B cell (primary cell): ENCODE measurements at regions not wholly inside any gene's neighbourhood (a gene's known extent, or its start where the extent isn't known, plus 50 kb on each side); places are given as distances from the start of the nearest gene placed in this dataset.

Experiments used
- ATAC-seq: fragments of 200-7000 bp; cut with Tn5 transposase; one replicate; pipeline ENCODE4 v1.10.0; 2021; ENCODE audit warnings: low read depth, mild to moderate bottlenecking, moderate number of reproducible peaks, moderate library complexity
- CTCF ChIA-PET: fragments of 350-600 bp; sonication (Branson Sonifier 250); formaldehyde crosslinking; loops from one replicate; lab custom pipeline; 2021; ENCODE audit warnings: antibody characterized with exemption, inconsistent platforms; lab: Charles Lee
- POLR2A ChIA-PET: fragments of 350-600 bp; sonication (Branson Sonifier 250); formaldehyde crosslinking; loops from one replicate; lab custom pipeline; 2021; ENCODE audit warnings: antibody characterized with exemption; lab: Charles Lee
- DNase-seq: peaks from one replicate; pipeline ENCODE4 v3.0.0; 2013
- H2AFZ ChIP-seq: 2 replicates; pipeline ENCODE4 v1.6.1; 2012; ENCODE audit warnings: mild to moderate bottlenecking, low read depth, low read length; ENCODE audit not compliant: insufficient read depth, poor library complexity, severe bottlenecking
- H3K27ac ChIP-seq, 2 donors: 1 replicate in 1 of 2; 2 replicates in 1 of 2; pipeline ENCODE4 v1.5.1; 2012 to 2013; ENCODE audit warnings: low read length in 2 of 2, mild to moderate bottlenecking in 2 of 2, moderate library complexity in 1 of 2
- H3K27me3 ChIP-seq, 4 experiments: fragments of 200-600 bp in 1 of 4; sonication (generic) in 1 of 4; replicated peaks in 1 of 4; 1 replicate in 2 of 4; 2 replicates in 2 of 4; pipeline versions ENCODE4 v1.6.1 to v1.7.0; 2013 to 2016; ENCODE audit warnings: low read length in 3 of 4, mild to moderate bottlenecking in 2 of 4, mixed read lengths in 1 of 4, moderate library complexity in 1 of 4; ENCODE audit not compliant: insufficient read depth in 4 of 4, control insufficient read depth in 3 of 4; ENCODE audit errors: control extremely low read depth in 1 of 4
- H3K36me3 ChIP-seq, 2 experiments: replicated peaks in 1 of 2; 1 replicate in 1 of 2; 2 replicates in 1 of 2; pipeline versions ENCODE4 v1.6.1 to v1.7.1; 2013; ENCODE audit warnings: low read length in 1 of 2; ENCODE audit not compliant: insufficient read depth in 2 of 2, control insufficient read depth in 1 of 2; ENCODE audit errors: control extremely low read depth in 1 of 2, extremely low read depth in 1 of 2
- H3K4me1 ChIP-seq, 2 donors: fragments of 200-600 bp in 1 of 2; sonication (generic) in 1 of 2; 1 replicate in 1 of 2; 2 replicates in 1 of 2; pipeline versions ENCODE4 v1.5.1 to v1.6.1; 2013 to 2017; ENCODE audit warnings: low read length in 2 of 2; ENCODE audit not compliant: control insufficient read depth in 2 of 2, insufficient read depth in 2 of 2
- H3K4me2 ChIP-seq: replicated peaks from 2 replicates; pipeline ENCODE3; 2012; ENCODE audit warnings: mild to moderate bottlenecking, low read depth, low read length; ENCODE audit not compliant: poor library complexity, severe bottlenecking
- H3K4me3 ChIP-seq, 5 experiments: fragments of 200-600 bp in 1 of 5; sonication (generic) in 1 of 5; 1 replicate in 3 of 5; 2 replicates in 2 of 5; pipeline versions ENCODE4 v1.5.1 to v1.7.0; 2011 to 2016; ENCODE audit warnings: low read length in 4 of 5, mild to moderate bottlenecking in 4 of 5, low read depth in 2 of 5, control low read depth in 1 of 5, moderate library complexity in 1 of 5; ENCODE audit not compliant: insufficient read depth in 1 of 5; ENCODE audit errors: control extremely low read depth in 1 of 5, extremely low read depth in 1 of 5
- H3K79me2 ChIP-seq: fragments of 200-600 bp; sonication (generic); one replicate; pipeline ENCODE4 v1.6.0; 2016; ENCODE audit warnings: low read length; ENCODE audit not compliant: control insufficient read depth, insufficient read depth
- H3K9ac ChIP-seq: fragments of 200-600 bp; sonication (generic); 2 replicates; pipeline ENCODE4 v1.6.1; 2017; ENCODE audit warnings: mild to moderate bottlenecking, low read length, moderate library complexity
- H3K9me3 ChIP-seq, 3 donors: one replicate each; pipeline versions ENCODE4 v1.6.1 to v1.7.1; 2013; ENCODE audit warnings: low read length in 2 of 3; ENCODE audit not compliant: control insufficient read depth in 2 of 3, insufficient read depth in 1 of 3; ENCODE audit errors: control extremely low read depth in 1 of 3
- H4K20me1 ChIP-seq: 2 replicates; pipeline ENCODE4 v1.6.0; 2012; ENCODE audit warnings: mild to moderate bottlenecking, low read length; ENCODE audit not compliant: insufficient read depth, control insufficient read depth, poor library complexity, severe bottlenecking
- H3K27ac Mint-ChIP-seq: one replicate; pipeline ENCODE4 v1.8.0; 2021; ENCODE audit warnings: mixed read lengths
- H3K27me3 Mint-ChIP-seq: one replicate; pipeline ENCODE4 v1.8.0; 2021; ENCODE audit warnings: mixed read lengths
- H3K4me1 Mint-ChIP-seq: one replicate; pipeline ENCODE4 v1.8.0; 2021; ENCODE audit warnings: mixed read lengths
- H3K4me3 Mint-ChIP-seq: one replicate; pipeline ENCODE4 v1.8.0; 2021; ENCODE audit warnings: mixed read lengths
- H3K9me3 Mint-ChIP-seq: one replicate; pipeline ENCODE4 v1.8.0; 2022; ENCODE audit warnings: mixed read lengths; ENCODE audit not compliant: insufficient read depth
- CTCF ChIP-seq: fragments of 200-600 bp; IDR thresholded peaks from one replicate; pipeline ENCODE4 v1.8.0; 2022; ENCODE audit warnings: antibody characterized with exemption, mild to moderate bottlenecking
- EZH2 ChIP-seq: IDR thresholded peaks from 2 replicates; pipeline ENCODE4 v1.6.1; 2012; ENCODE audit warnings: borderline replicate concordance, low read depth, mild to moderate bottlenecking, moderate library complexity, low read length; ENCODE audit not compliant: insufficient read depth, poor library complexity, severe bottlenecking
- WGBS: methylation state at CpG from one replicate; pipeline ENCODE4 v1.1.5; 2013; ENCODE audit warnings: missing lambda C conversion rate; ENCODE audit not compliant: insufficient coverage; 5-methylcytosine and 5-hydroxymethylcytosine counted together
- intact Hi-C: fragments of 100-400 bp; cut with micrococcal nuclease; formaldehyde crosslinking; loops from one replicate; pipeline ENCODE4 v1.10.0; 2022

- ChIA-PET CTCF (no interaction called here), POLR2A (no interaction called here)
- Histone ChIP-seq H3K9me3 (peaks cover 0 to 4% (median 3%) of the 10 kb centered on the region in 3 donors), H3K4me3 (no peak overlapping the region), H3K79me2 (no peaks in the 10 kb centered on the region), H3K4me1 (peaks cover 13 to 18% of the 10 kb centered on the region in 2 donors), H4K20me1 (no peaks in the 10 kb centered on the region), H2AFZ (no peak overlapping the region), H3K27ac (no peak overlapping the region), H3K36me3 (no peaks in the 10 kb centered on the region), H3K9ac (no peak overlapping the region), H3K4me2 (no peak overlapping the region), H3K27me3 (peaks cover 0 to 6% (median 0%) of the 10 kb centered on the region in 4 experiments)
- Mint-ChIP-seq H3K4me1 (peaks cover 17% of the 10 kb centered on the region), H3K4me3 (no peak overlapping the region), H3K27me3 (peaks cover 20% of the 10 kb centered on the region), H3K9me3 (no peaks in the 10 kb centered on the region), H3K27ac (no peak overlapping the region)
- no peak for TF ChIP-seq CTCF
- TF ChIP-seq EZH2 = no peak
- WGBS = no CpG with 5 or more reads among the region's 3 CpGs
- ATAC-seq = no peak
- DNase-seq = no peak
- intact Hi-C loops = no loop called here
Observed at GRCh38 chr4:176005766-176006165, 59.9 kb upstream of the WDR17 start.

- DNase-seq (no peak), ATAC-seq (no peak)
- no peaks in the 10 kb centered on the region for H4K20me1 ChIP-seq
- H3K4me2 ChIP-seq = no peak overlapping the region
- H3K9ac ChIP-seq = no peak overlapping the region
- no peak overlapping the region for H3K4me3 Mint-ChIP-seq
- no peak overlapping the region for H3K4me3 ChIP-seq
- TF ChIP-seq EZH2 (no peak), CTCF (no peak)
- ChIA-PET CTCF (no interaction called here), POLR2A (no interaction called here)
- H3K4me1 Mint-ChIP-seq = peaks cover 20% of the 10 kb centered on the region
- WGBS = 100% methylated on average over 1 of the region's 2 CpGs
- H3K9me3 Mint-ChIP-seq = no peaks in the 10 kb centered on the region
- H3K27me3 ChIP-seq = no peaks in the 10 kb centered on the region
- no peak overlapping the region for H3K27ac Mint-ChIP-seq
- H3K36me3 ChIP-seq = no peaks in the 10 kb centered on the region
- peaks cover 17 to 25% of the 10 kb centered on the region in 2 donors for H3K4me1 ChIP-seq
- no peaks in the 10 kb centered on the region for H3K79me2 ChIP-seq
- H3K27me3 Mint-ChIP-seq = peaks cover 3% of the 10 kb centered on the region
- intact Hi-C loops = no loop called here
- peaks cover 0 to 4% (median 3%) of the 10 kb centered on the region in 3 donors for H3K9me3 ChIP-seq
- no peak overlapping the region for H3K27ac ChIP-seq
- H2AFZ ChIP-seq = no peak overlapping the region
Observed at GRCh38 chr4:176009254-176009653, 56.4 kb upstream of the WDR17 start.
